ENCODE measurements at regions not wholly inside any gene's neighbourhood (a gene's known extent, or its start where the extent isn't known, plus 50 kb on each side); places are given as distances from the start of the nearest gene placed in this dataset.

DNA sequence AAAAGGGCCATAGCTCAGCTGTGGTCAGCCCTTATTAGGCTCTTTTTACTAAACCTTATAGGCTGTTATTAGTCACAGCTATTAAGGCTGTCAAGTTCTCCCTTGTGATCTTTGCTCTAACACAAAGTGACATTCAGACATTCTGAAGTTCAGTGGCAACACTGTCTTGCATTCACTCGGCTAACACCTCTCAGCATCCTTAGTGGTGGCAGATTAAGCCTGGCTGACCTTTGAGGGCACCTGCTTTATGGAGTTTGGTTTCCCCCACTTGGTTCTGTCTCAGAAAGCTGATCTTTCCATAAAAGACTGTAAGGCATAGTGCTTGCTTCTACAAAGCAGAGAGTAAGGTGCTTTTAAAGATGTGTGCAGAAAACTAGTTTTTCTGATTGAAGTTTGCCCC lies 677.4 kb upstream of the TMEM132C start:
- no peak overlapping the region for H4K5ac ChIP-seq (ENCODE audit: insufficient read length, low read depth, low read length)
- Mint-ChIP-seq H3K9me3 (peaks cover 4 to 7% of the 10 kb centered on the region in 2 experiments; a peak in 3 of 5 replicates), H3K4me1 (peaks cover 63% of the 10 kb centered on the region in 2 experiments), H3K36me3 (ENCODE audit: insufficient read depth in 1 of 3, low read depth in 3 of 3) (peaks cover 1 to 9% (median 5%) of the 10 kb centered on the region in 3 experiments; a peak in 3 of 7 replicates), H3K4me3 (no peak overlapping the region), H3K27ac (no peak overlapping the region), H3K27me3 (ENCODE audit: low read depth) (peaks cover 2% of the 10 kb centered on the region)
- H4K8ac ChIP-seq (replicated peaks; ENCODE audit: insufficient read length, low read depth, low read length) = no peak overlapping the region
- H3K4me1 ChIP-seq (ENCODE audit: insufficient read depth, low read length) = peaks cover 12% of the 10 kb centered on the region; the same call in 1 of the 2 replicates
- H3K9me3 ChIP-seq (ENCODE audit: control insufficient read depth, low read depth, low read length) = no peaks in the 10 kb centered on the region
- TF ChIP-seq CTCF (conservative IDR thresholded peaks at IDR 0.05) = no peak
- H3K79me2 ChIP-seq (ENCODE audit: insufficient read depth, low read length) = no peaks in the 10 kb centered on the region
- H3K23ac ChIP-seq (ENCODE audit: insufficient read length, low read depth, low read length) = no peak overlapping the region
- H3T11ph ChIP-seq (ENCODE audit: low read length) = no peak overlapping the region
- no peaks in the 10 kb centered on the region for H3K23me2 ChIP-seq (ENCODE audit: insufficient read length, low read depth, low read length, poor library complexity, severe bottlenecking)
- H3K56ac ChIP-seq (ENCODE audit: insufficient read length, low read depth, low read length) = no peak overlapping the region
- H4K91ac ChIP-seq (ENCODE audit: insufficient read length, low read depth, low read length) = no peak overlapping the region
- no peaks in the 10 kb centered on the region for H3K79me1 ChIP-seq (ENCODE audit: insufficient read depth, low read depth, low read length, poor library complexity, severe bottlenecking)
- no CpG with 5 or more reads among the region's 1 CpG for WGBS (ENCODE audit: extremely low coverage, insufficient read length, low lambda C conversion rate)
- no peak overlapping the region for H2AFZ ChIP-seq (ENCODE audit: low read length)
- H2BK12ac ChIP-seq (ENCODE audit: insufficient read length, low read depth, low read length) = no peak overlapping the region
- H3K18ac ChIP-seq (ENCODE audit: insufficient read length, low read depth, low read length) = no peak overlapping the region
- H2BK15ac ChIP-seq (ENCODE audit: low read depth, low read length) = no peak overlapping the region
- H3K27me3 ChIP-seq (ENCODE audit: insufficient read depth, low read length) = no peaks in the 10 kb centered on the region
- no peak overlapping the region for H2BK20ac ChIP-seq (ENCODE audit: low read depth, low read length, poor library complexity, severe bottlenecking)
- H3K9ac ChIP-seq (ENCODE audit: extremely low read depth, insufficient read length, low read length) = no peak overlapping the region
- H2AK5ac ChIP-seq (ENCODE audit: insufficient read length, low read length) = no peak overlapping the region
- no peak overlapping the region for H3K14ac ChIP-seq (ENCODE audit: insufficient read depth, low read length)
- H2BK5ac ChIP-seq (ENCODE audit: insufficient read length, low read length) = no peak overlapping the region
- no peak overlapping the region for H2BK120ac ChIP-seq (ENCODE audit: low read depth, low read length, poor library complexity, severe bottlenecking)
- H3K4me2 ChIP-seq (ENCODE audit: insufficient read depth, insufficient read length, low read length) = no peak overlapping the region
- no peak overlapping the region for H3K4ac ChIP-seq (ENCODE audit: low read depth, low read length)
- DNase-seq = no peak
- no peak overlapping the region for H3K27ac ChIP-seq (ENCODE audit: insufficient read length, low read depth, low read length)
- H4K20me1 ChIP-seq (ENCODE audit: control insufficient read depth, insufficient read depth, insufficient read length) = no peaks in the 10 kb centered on the region

Measured in H9 (cell line).